HL-60 (cell line): ENCODE measurements at regions not wholly inside any gene's neighbourhood (a gene's known extent, or its start where the extent isn't known, plus 50 kb on each side); places are given as distances from the start of the nearest gene placed in this dataset.

Experiments used
- SPI1 ChIP-seq: IDR thresholded peaks from 2 replicates; pipeline ENCODE4 v1.6.1; 2012; ENCODE audit warnings: low read depth, mild to moderate bottlenecking, borderline replicate concordance
- TF ChIP-seq, protein P1 (sequence below): IDR thresholded peaks from one replicate; pipeline ENCODE4 v1.5.1; 2011; ENCODE audit warnings: low read length, control low read depth, inconsistent platforms; ENCODE audit not compliant: insufficient read depth
- TF ChIP-seq, protein P2 (sequence below): IDR thresholded peaks from 2 replicates; pipeline ENCODE4 v1.6.1; 2012; ENCODE audit warnings: low read depth; ENCODE audit not compliant: insufficient replicate concordance

GRCh38 chr11:70603756-70604211 is 205.5 kb downstream of the CTTN start:
- TF ChIP-seq, protein P1, sequence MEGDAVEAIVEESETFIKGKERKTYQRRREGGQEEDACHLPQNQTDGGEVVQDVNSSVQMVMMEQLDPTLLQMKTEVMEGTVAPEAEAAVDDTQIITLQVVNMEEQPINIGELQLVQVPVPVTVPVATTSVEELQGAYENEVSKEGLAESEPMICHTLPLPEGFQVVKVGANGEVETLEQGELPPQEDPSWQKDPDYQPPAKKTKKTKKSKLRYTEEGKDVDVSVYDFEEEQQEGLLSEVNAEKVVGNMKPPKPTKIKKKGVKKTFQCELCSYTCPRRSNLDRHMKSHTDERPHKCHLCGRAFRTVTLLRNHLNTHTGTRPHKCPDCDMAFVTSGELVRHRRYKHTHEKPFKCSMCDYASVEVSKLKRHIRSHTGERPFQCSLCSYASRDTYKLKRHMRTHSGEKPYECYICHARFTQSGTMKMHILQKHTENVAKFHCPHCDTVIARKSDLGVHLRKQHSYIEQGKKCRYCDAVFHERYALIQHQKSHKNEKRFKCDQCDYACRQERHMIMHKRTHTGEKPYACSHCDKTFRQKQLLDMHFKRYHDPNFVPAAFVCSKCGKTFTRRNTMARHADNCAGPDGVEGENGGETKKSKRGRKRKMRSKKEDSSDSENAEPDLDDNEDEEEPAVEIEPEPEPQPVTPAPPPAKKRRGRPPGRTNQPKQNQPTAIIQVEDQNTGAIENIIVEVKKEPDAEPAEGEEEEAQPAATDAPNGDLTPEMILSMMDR, result no peak
- TF ChIP-seq, protein P2, sequence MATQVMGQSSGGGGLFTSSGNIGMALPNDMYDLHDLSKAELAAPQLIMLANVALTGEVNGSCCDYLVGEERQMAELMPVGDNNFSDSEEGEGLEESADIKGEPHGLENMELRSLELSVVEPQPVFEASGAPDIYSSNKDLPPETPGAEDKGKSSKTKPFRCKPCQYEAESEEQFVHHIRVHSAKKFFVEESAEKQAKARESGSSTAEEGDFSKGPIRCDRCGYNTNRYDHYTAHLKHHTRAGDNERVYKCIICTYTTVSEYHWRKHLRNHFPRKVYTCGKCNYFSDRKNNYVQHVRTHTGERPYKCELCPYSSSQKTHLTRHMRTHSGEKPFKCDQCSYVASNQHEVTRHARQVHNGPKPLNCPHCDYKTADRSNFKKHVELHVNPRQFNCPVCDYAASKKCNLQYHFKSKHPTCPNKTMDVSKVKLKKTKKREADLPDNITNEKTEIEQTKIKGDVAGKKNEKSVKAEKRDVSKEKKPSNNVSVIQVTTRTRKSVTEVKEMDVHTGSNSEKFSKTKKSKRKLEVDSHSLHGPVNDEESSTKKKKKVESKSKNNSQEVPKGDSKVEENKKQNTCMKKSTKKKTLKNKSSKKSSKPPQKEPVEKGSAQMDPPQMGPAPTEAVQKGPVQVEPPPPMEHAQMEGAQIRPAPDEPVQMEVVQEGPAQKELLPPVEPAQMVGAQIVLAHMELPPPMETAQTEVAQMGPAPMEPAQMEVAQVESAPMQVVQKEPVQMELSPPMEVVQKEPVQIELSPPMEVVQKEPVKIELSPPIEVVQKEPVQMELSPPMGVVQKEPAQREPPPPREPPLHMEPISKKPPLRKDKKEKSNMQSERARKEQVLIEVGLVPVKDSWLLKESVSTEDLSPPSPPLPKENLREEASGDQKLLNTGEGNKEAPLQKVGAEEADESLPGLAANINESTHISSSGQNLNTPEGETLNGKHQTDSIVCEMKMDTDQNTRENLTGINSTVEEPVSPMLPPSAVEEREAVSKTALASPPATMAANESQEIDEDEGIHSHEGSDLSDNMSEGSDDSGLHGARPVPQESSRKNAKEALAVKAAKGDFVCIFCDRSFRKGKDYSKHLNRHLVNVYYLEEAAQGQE, result no peak
- no peak for TF ChIP-seq SPI1
